IPS-NIHi7 (cell line): ENCODE measurements at regions not wholly inside any gene's neighbourhood (a gene's known extent, or its start where the extent isn't known, plus 50 kb on each side); places are given as distances from the start of the nearest gene placed in this dataset.
"Not testable (repeated sequence)": the region's sequence is repeated elsewhere in the genome, so short reads cannot be mapped to it uniquely, and the experiment has no call there.

Experiments used
- DNase-seq: peaks from one replicate; pipeline ENCODE4 v3.0.0; 2012; ENCODE audit warnings: mixed read lengths; ENCODE audit errors: extremely low spot score

DNA sequence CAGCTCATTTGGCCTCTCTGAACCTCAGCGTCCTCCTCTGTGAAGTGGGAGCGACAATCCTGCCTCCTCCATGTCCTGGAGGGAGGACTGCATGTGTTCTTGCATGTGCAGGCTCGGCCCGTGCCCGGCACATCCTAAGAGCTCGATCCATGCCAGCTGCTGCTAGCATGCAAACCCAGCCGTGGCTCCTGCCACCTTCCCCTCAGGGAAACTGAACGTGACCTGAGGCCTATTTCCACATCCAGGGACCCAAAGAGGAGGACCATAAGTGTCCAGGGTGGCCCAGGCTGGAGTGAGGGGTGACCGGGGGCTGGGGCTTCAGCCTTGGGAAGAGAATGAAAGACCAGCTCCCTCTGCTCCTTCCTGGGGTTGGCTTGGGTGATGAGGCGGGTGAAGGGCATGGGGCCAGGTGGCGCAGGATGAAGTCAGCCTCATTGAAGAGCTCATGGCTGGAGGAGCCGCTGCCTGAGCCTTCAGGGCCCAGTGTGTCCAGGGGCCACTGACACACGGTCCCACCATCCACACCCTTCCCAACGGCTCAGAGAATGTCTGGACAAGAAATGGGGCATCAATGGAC, 115.7 kb upstream of the AKAP13 start:
- not testable (repeated sequence) for DNase-seq

DNA sequence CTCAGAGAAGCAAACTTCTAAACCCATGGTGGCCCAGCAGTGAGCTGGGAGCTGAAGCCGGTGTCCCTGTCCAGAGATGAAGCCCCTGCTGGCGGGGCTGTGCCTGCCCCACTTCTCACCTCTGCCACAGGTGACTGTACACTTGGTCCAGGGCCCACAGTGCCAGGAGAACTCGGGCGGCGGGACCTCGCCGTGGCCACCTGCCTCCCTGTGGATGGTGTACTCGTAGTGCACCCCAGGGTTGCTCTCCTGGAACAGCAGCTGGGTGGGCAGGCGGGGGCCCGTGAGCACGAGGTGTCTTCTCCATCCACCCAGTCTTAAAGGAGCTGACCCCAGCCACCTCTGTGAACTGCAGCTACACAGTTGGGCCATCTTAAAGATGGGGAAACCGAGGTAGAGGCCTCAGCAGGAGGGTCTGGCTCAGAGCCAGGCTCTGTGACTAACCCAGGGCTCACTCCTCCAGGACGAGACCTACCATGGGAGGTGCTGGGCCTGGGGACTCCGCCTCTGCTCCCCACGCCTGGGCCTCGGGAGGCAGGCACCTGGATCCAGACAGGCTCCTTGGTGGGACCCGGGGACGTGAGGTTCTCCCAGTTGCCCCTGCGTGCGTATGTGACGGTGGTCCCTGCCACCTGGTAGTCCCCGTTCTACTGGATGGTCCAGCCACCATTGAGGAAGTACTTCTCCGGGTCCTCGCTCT, 113.1 kb upstream of the AKAP13 start:
- DNase-seq, result not testable (repeated sequence)

DNA sequence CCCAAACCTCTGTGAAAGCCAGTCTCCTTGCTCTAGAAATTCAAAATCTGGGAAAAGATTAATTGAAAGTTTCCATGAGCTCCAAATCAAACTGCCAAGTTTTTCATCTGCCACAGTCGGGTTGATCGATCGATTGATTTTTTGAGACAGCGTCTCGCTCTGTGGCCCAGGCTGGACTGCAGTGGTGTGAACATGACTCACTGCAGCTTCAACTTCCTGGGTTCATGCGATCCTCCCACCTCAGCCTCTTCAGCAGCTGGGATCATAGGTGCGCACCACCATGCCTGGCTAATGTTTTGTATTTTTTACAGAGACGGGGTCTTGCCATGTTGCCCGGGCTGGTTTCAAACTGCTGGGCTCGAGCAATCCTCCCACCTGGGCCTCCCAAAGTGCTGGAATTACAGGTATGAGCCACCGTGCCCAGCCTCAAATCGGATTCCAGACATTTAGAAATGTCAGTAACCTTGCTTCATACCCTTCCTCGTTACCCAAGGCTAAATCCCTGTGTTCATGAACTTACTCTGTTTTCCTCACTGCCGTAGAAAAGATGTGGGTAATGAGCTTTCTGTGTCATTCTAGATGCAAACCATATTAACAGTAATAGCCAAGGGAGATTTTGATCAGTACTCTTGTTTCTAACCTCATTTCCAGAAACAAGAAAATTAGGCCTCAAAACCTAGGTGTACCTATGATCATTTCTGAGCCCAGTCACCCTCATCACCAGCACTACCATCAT, 105.9 kb upstream of the AKAP13 start:
- no peak for DNase-seq

DNA sequence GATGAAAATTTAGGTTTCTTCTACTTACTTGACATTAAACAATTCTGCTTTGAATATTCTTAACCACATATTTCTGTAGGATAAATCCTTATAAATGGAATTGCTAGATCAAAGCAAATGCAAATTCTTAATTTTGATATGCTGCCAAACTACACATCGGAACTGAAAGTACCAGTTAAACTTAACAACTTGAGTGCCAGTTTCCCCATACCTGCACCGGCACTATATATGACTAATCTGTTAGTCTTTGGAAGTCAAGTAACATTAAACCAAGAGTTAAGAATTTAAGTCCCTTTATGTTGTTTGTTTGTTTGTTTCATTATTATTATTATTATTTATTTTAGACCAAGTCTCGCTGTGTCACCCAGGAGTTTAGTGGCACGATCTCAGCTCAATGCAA, 103.9 kb upstream of the AKAP13 start:
- no peak for DNase-seq

DNA sequence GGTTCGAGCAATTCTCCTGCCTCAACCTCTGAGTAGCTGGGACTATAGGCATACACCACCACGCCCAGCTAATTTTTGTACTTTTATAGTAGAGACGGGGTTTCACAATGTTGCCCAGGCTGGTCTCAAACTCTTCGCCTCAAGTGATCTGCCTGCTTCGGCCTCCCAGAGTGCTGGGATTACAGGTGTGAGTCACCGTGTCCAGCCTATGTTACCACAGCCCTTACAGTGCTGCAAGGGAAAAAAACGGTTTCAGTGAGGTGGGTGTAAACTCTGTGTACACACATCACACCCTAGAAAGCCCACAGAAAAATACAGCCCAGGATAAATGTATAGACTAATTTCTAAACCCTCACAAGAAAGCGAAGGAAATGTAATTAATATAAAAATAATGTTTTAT, 103.5 kb upstream of the AKAP13 start:
- no peak for DNase-seq

DNA sequence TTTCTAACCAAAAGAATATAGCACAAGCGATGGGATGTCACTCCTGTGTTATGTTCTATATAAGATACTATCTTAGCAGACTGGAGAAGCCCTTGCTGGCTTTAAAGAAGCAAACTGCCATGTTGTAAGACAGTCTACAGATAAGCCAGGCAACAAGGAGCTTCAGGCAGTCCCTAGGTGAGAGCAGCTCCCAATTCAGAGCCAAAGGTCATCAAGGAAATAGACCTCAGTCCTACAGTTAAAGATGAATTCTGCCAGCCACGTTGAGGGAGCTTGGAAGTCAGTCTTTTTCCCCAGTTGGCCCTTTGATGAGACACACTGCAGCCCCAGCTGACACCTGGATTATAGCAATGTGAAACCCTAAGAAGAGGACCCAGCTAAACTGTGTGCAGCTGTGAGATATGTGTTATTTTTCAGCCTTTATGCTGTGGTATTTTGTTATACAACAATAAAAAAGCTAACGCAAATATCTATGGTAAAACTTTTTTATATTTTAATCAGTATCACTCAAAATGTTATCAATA, 102.5 kb upstream of the AKAP13 start:
- DNase-seq, result no peak

DNA sequence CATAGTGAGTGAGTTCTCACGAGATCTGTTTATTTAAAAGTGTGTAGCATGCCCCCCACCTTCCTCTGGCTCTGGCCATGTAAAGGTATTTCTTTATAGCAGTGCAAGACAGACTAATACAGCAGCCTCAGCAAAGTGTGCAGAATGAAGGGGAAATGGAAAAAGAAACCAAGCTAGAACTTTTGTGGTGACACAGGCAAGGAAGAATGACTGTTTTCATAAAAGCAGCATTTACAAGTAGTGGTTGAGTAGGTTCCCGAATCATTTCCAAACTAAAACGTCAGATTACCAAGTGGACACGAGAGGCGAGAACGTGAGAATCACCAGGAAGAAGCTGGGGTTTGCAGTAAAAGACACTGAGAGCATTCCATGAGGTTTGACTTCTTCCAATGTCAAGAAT, 100.2 kb upstream of the AKAP13 start:
- DNase-seq, result no peak

DNA sequence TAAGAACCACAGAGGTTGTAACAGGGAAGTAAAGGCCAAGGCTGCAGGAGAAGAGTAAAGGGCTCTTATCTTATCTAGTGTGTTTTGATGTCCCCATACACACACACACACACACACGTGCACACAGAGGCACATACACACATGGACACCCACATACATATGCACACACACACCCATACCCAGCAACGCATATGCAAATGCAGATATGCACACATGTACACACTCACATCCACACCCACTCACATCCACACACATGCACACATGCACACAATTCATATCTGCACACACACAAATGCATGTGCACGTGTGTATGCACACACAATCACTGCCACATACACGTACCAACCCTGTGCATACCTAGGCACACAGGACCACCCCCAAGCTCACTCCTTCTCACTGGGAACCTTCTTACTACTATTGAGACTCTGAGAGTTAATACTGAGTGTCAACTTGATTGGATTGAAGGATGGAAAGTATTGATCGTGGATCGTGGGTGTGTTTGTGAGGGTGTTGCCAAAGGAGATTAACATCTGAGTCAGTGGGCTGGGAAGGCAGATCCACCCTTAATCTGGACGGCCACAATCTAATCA, 99.0 kb upstream of the AKAP13 start:
- no peak for DNase-seq

DNA sequence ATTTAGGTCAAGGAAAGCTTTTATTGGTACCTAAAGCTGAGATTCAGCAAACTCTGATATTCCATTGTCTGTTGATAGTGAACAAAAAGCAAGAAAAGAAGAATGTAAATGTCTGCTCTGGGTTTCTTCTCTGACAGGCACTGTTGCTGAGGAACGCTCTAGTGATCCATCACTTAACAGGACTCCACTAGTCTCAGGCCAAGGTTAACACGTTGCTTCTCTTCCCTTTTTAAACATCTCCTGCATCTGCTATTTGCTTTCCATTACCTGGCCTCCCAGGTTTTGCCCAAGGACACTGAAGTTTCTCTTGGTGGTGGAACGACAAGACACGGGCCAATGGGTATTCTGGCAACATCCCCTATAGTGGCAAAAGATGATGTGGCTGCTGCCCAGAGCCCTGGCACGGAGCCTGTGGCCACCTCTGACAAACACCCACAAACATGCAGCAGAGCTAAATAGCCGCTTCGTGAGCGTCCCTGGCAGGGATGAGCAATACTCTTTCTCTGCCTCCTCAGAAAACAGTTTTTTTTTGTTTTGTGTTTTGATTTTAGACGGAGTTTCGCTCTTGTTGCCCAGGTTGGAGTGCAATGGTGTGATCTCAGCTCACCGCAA, 97.8 kb upstream of the AKAP13 start:
- no peak for DNase-seq

DNA sequence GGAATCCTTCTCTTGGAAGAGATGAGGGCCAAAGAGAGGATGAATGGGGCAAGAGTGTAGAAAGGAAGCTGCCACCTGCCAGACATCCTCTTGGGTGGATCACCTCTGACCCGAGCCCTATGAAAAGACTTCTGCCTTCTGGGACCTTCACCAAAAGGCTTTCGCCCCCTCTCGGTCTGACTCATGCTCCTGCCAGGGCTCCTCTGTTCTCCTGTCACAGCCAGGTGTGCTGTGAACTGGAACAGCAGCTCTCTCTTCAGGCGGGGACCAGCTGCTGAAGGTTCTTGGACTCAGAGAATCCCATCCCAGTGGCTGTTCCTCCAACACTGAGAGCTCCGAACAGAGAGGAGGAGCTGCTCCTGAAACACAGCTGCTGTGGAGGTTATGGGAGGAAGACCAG, 96.6 kb upstream of the AKAP13 start:
- not testable (repeated sequence) for DNase-seq

DNA sequence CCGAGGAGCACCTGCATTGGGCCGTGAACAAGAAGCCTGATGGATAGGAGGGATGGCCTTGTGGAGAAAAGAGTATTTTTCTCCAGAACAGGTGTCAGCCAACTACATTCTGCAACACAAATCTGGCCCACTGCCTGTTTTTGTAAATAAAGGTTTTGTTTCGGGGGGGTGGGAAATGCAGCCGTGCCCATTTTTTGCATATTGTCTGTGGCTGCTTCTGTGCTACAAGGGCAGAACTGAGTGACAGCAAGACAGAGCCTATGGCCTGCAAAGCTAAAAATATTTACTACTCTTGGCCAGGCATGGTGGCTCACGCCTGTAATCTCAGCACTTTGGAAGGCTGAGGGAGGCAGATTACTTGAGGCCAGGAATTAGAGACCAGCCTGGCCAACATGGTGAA, 95.9 kb upstream of the AKAP13 start:
- no peak for DNase-seq

DNA sequence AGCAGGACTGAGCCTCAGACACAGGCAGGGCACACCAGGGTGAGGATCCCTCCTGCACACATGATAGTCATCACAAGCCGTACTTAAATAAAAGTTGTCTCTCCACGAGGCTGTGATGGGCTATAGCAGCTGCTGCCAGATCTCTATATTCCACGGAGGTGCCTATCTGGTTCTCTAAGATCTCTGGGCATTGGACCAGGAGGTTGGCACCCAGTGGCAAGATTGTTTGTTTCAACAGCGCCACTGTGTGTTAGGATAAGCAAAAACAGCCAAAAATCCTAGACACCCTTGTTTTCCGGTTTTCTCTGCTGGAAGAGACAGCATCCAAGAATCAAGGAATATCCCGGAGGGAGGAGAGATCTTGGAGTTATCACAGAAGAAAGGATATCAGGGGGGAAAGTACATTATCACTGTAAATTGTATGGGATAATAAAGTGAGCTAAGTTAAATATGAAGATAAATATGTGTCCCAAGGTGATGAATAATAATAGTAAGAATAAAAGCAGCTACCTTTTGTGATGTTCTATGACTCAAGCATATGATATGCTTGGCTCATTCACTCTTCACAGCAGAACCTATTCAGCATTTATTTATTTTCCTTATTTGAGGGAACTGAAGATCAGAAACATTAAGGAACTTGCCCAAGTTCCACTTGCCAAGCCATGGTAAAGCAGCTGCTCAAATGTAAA, 90.6 kb upstream of the AKAP13 start:
- DNase-seq, result peak; percentile 73

DNA sequence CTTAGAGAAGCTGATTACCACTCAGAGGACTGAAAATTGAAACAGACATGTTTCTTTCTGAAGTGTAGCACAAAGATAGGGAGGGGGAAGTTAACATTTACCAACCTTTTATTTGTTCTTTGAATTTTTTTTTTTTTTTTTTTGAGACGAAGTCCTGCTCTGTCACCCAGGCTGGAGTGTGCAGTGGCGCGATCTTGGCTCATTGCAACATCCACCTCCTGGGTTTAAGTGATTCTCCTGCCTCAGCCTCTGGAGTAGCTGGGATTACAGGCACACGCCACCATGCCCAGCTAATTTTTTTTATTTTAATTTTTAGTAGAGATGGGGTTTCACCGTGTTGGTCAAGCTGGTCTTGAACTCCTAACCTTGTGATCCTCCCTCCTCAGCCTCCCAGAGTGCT, 87.8 kb upstream of the AKAP13 start:
- not testable (repeated sequence) for DNase-seq

DNA sequence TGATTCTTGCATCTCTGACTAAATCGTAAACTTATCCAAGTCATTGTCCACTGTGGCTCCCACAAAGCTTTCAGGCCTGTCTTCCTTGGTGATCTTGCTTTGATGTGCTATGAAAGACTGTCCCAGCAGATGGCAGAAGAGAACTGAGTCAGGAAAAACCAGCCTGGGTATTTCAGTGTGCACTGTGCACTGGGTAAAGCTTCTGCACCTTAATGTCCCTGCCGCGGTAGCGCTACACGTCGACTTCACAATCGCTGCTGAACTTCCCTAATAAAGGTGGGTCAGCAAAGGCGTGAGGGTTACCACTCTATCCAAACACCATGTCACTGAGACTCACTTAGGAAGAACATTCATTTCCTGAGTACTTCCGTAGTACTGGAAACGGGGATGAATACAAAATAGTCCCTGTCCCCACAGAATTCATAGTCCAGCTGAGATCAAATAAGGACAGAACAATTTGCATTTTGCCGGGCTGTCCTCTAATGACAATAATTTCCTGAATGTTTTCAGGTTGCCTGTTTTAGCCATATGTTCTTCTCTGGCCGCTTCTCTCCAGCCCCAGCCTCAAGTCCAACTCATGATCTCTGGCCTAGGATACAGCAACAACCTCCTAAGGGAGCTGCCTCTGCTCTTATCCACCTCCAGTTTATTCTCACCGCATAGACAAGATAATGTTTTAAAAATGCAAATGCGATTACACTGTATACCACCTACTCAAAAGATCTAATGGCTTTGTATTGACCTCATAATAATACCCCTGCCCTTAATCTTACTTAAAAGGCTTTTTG, 83.6 kb upstream of the AKAP13 start:
- DNase-seq, result peak; percentile 67

DNA sequence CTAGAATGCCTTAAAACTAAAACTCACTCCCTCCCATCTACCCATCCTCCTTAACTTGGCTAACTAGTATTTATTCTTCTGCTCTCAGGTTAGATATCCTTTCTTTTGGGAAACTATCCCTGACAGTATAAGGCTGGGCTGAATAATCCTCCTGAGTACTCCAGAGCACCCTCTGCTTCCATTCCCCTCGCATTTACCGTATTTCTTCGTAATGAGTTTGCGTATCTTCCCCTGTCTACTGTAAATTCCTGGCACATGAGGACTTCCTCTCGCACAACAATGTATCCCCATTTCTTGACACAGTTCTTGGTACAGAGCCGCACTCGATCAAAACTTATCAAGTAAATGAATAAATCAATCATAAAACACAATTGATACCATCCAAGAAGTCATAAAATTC, 82.9 kb upstream of the AKAP13 start:
- no peak for DNase-seq

DNA sequence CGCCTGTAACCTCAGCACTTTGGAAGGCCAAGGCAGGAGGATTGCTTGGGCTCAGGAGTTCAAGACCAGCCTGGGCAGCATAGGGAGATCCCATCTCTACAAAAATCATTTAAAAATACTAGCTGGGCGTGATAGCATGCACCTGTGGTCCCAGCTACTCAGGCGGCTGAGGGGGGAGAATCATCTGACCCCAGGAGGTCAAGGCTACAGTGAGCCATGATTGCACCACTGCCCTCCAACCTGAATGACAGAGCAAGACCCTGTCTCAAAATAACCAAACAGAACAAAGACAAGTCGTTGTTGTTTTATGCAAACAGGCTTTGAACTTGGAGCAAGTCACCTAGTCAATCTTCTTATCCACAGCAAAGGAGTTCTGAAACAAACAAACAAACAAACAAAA, 82.0 kb upstream of the AKAP13 start:
- no peak for DNase-seq

DNA sequence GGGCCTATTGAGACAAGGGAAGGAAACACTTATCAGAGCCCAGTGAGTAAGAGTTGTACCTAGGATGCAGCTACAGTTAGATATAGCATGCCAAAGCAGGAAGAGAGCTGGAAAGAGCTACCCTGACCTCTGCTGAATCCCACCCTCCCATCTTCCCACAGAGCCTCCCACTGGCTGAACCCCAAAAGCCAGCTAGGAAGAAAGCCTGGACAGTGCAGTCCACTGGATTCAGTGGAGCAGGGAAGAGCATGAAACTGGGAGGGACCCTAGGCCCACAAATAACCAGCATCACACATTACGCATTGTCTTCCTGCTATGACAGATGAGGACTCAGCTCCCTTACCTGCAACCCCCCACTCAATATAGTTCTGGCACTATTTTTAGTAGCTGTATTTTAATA, 81.5 kb upstream of the AKAP13 start:
- DNase-seq, result no peak

DNA sequence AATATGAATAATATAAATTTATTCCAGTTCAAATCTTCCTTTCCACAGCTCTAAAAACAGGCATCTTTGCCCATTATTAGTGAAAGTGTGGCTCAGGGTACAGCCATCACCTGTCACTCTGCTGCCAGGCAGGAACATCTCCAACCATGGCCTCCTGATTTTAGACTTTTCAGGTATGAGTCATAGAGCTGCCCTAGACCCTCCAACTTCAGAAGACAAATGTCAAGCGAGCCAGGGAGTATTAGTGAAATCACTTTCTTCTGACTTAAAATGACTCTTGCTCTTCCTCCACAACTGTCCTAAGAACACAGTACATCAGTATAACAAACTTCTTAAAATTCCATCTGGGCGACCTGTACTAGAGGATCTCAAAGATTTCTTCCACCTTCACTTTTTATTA, 78.1 kb upstream of the AKAP13 start:
- no peak for DNase-seq

DNA sequence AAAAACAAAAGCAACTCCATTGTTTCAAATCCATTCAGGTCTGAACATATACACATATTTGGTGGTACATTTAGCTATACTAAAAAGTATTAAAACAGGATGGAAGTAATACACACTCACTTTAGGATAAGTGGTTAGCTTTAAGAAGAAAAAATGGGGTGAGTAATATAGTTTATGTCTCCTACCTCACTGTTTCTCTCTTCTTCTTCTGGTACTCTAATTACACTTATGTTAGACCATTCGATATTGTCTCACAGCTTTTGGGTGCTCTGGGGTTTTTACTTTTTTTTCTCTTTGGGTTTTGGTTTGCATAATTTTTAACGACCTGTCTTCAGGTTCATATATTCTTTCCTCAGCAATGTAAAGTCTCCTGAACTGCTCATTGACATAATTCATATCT, 75.4 kb upstream of the AKAP13 start:
- DNase-seq, result no peak

DNA sequence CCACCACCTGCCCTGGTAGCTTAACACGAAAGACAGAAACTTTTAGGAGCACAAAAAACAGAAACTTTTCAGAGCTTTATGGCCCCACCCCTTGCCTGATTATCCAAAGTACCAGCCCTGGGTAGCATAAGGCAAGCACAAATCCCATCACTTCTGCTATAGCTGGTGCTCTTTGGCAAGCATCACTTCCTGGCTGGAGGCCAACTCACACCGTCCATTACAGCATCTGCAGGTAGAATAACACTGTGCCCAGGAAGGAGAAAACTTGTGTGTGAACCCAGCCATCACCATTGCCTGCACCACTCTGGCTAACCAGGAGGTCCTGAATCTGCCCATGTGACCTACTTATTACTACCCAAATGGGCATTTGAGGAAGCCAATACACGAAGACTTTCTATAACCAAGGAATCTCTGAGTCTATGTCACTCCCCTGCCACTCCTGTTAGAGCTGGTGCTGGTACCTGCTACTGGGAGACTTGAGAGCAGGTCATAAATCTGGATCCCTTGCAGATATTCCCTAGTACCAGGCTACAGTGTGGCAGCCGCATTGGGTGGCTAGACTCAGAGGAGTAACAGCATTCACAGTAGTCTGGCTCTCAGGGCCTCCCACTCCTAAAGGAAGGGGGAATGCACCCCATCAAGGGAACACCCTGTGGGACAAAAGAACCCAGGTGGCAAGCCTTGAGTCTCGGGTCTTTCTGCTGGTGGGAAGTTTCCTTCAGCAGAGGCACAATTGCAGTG, 73.3 kb upstream of the AKAP13 start:
- no peak for DNase-seq
